ENCODE measurements at regions not wholly inside any gene's neighbourhood (a gene's known extent, or its start where the extent isn't known, plus 50 kb on each side); places are given as distances from the start of the nearest gene placed in this dataset.

GRCh38 chr16:13438064-13438463 lies 481.9 kb upstream of the ERCC4 start:
- Histone ChIP-seq H3K27ac (ENCODE audit: low read depth in 1 of 2, low read length in 2 of 2) (no peak overlapping the region), H3K9ac (ENCODE audit: low read depth in 1 of 2, low read length in 2 of 2) (no peak overlapping the region), H3K27me3 (ENCODE audit: control insufficient read depth in 4 of 4, insufficient read depth in 4 of 4, low read length in 3 of 4) (no peaks in the 10 kb centered on the region), H3K9me3 (ENCODE audit: control insufficient read depth in 4 of 4, low read length in 3 of 4) (no peaks in the 10 kb centered on the region), H3K4me3 (ENCODE audit: low read depth in 1 of 3, low read length in 3 of 3) (no peak overlapping the region), H3K36me3 (ENCODE audit: control insufficient read depth in 4 of 4, insufficient read depth in 3 of 4, low read depth in 1 of 4, low read length in 3 of 4) (no peaks in the 10 kb centered on the region), H3K4me1 (ENCODE audit: control insufficient read depth in 4 of 4, insufficient read depth in 4 of 4, low read length in 3 of 4) (no peaks in the 10 kb centered on the region)
- DNase-seq (ENCODE audit: low spot score): no peak
- TF ChIP-seq HNF4A (conservative IDR thresholded peaks at IDR 0.05) (no peak), RXRA (IDR thresholded peaks at IDR 0.05) (no peak), HNF4G (IDR thresholded peaks at IDR 0.05) (no peak), TAF1 (conservative IDR thresholded peaks at IDR 0.05) (no peak), EGR1 (IDR thresholded peaks at IDR 0.05; ENCODE audit: low read depth in 2 of 2) (no peak), NR2F2 (IDR thresholded peaks at IDR 0.05) (no peak), RAD21 (IDR thresholded peaks at IDR 0.05) (no peak), FOXA2 (IDR thresholded peaks at IDR 0.05) (no peak), FOXA1 (IDR thresholded peaks at IDR 0.05) (no peak), SP1 (IDR thresholded peaks at IDR 0.05) (no peak), REST (IDR thresholded peaks at IDR 0.05) (no peak), YY1 (IDR thresholded peaks at IDR 0.05) (no peak)
- TF ChIP-seq, protein P1, sequence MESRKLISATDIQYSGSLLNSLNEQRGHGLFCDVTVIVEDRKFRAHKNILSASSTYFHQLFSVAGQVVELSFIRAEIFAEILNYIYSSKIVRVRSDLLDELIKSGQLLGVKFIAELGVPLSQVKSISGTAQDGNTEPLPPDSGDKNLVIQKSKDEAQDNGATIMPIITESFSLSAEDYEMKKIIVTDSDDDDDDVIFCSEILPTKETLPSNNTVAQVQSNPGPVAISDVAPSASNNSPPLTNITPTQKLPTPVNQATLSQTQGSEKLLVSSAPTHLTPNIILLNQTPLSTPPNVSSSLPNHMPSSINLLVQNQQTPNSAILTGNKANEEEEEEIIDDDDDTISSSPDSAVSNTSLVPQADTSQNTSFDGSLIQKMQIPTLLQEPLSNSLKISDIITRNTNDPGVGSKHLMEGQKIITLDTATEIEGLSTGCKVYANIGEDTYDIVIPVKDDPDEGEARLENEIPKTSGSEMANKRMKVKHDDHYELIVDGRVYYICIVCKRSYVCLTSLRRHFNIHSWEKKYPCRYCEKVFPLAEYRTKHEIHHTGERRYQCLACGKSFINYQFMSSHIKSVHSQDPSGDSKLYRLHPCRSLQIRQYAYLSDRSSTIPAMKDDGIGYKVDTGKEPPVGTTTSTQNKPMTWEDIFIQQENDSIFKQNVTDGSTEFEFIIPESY (IDR thresholded peaks at IDR 0.05): no peak
- whole genome bisulfite sequencing: 88% methylated on average over 6 of the region's 6 CpGs

DNA sequence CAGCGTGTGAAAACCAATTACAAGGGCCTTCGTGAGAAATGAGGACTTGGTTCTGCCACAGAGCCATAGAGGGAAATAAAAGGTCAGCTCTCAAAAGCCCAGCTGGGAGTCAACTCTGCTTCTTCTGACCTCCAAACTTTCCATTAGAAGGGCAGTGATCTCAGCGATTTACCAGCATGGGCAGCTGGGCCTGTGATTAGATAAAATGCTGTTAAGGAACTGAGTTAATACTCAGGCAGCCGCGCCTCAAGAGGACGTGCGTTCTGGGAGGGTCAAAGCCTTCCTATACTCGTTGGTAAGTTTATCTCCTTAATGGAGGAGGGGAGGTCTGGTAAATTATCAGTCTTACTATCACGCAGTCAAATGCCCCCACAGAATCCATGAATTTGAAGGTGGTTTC lies 480.2 kb upstream of the ERCC4 start:
- no peaks in the 10 kb centered on the region for H3K9me3 ChIP-seq (ENCODE audit: control insufficient read depth in 4 of 4, low read length in 3 of 4)
- WGBS: 86% methylated on average over 9 of the region's 9 CpGs
- H3K27me3 ChIP-seq (ENCODE audit: control insufficient read depth in 4 of 4, insufficient read depth in 4 of 4, low read length in 3 of 4): no peaks in the 10 kb centered on the region
- TF ChIP-seq SP1 (IDR thresholded peaks at IDR 0.05) (no peak), RXRA (IDR thresholded peaks at IDR 0.05) (no peak)
- TF ChIP-seq, protein P2, sequence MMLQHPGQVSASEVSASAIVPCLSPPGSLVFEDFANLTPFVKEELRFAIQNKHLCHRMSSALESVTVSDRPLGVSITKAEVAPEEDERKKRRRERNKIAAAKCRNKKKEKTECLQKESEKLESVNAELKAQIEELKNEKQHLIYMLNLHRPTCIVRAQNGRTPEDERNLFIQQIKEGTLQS (IDR thresholded peaks at IDR 0.05): no peak
- no peak for DNase-seq (ENCODE audit: low spot score)
- no peaks in the 10 kb centered on the region for H3K36me3 ChIP-seq (ENCODE audit: control insufficient read depth in 4 of 4, insufficient read depth in 3 of 4, low read depth in 1 of 4, low read length in 3 of 4)
- no peak overlapping the region for H3K9ac ChIP-seq (ENCODE audit: low read depth in 1 of 2, low read length in 2 of 2)
- no peak overlapping the region for H3K4me3 ChIP-seq (ENCODE audit: low read depth in 1 of 3, low read length in 3 of 3)
- H3K4me1 ChIP-seq (ENCODE audit: control insufficient read depth in 4 of 4, insufficient read depth in 4 of 4, low read length in 3 of 4): no peaks in the 10 kb centered on the region
- H3K27ac ChIP-seq (ENCODE audit: low read depth in 1 of 2, low read length in 2 of 2): no peak overlapping the region

DNA sequence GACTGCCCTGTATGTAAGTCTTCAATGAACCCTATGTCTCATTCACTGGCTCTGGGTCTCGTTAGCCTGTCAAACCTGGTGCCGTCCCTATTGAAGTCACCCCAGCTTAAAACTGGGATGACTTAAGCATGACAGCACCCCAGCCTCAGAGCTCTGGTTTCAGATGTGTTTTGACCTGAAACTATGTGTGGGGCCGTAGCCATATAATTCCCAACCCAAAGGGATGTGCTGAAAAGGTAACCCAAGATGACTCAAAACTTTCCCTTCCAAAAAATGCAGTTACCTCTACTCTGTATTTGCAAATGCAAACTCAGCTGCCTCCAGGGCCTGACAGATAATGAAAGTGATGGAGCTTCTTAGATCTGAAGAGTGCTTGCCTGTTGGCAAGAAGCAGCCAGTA lies 478.3 kb upstream of the ERCC4 start:
- Histone ChIP-seq H3K27me3 (ENCODE audit: control insufficient read depth in 4 of 4, insufficient read depth in 4 of 4, low read length in 3 of 4) (no peaks in the 10 kb centered on the region), H3K9ac (ENCODE audit: low read depth in 1 of 2, low read length in 2 of 2) (no peak overlapping the region), H3K27ac (ENCODE audit: low read depth in 1 of 2, low read length in 2 of 2) (no peak overlapping the region), H3K9me3 (ENCODE audit: control insufficient read depth in 4 of 4, low read length in 3 of 4) (no peaks in the 10 kb centered on the region), H3K36me3 (ENCODE audit: control insufficient read depth in 4 of 4, insufficient read depth in 3 of 4, low read depth in 1 of 4, low read length in 3 of 4) (no peaks in the 10 kb centered on the region), H3K4me3 (ENCODE audit: low read depth in 1 of 3, low read length in 3 of 3) (no peak overlapping the region), H3K4me1 (ENCODE audit: control insufficient read depth in 4 of 4, insufficient read depth in 4 of 4, low read length in 3 of 4) (no peaks in the 10 kb centered on the region)
- DNase-seq (ENCODE audit: low spot score): no peak
- TF ChIP-seq HNF4A (conservative IDR thresholded peaks at IDR 0.05): no peak
- TF ChIP-seq TAF1 (conservative IDR thresholded peaks at IDR 0.05): no peak
- no peak for TF ChIP-seq HNF4G (IDR thresholded peaks at IDR 0.05)
- WGBS: 90% methylated on average over 3 of the region's 3 CpGs

All from liver (tissue), 7 donors.